ENCODE measurements at regions not wholly inside any gene's neighbourhood (a gene's known extent, or its start where the extent isn't known, plus 50 kb on each side); places are given as distances from the start of the nearest gene placed in this dataset.

DNA sequence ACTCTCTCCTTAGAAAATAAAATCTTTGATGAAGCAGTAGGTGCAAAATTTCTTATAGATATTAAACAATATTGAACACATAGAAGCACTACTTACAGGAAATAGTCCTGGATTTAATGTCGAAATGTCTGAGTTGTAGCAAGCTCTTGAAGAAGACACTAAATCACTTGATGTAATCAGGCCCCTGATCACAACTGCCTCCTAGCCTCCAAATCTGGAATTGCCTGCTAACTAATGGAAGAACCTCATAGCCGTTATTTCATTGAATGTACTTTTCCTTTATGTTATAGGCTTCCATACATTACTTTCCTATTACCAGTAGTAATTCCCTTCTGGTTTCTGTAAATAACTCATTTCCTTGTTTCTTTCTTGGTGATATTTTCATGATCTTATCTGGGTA lies 675.7 kb upstream of the CHRM3 start:
- Histone ChIP-seq H3K4me3 (ENCODE audit: low read depth in 1 of 3, low read length in 3 of 3) (no peak overlapping the region), H3K9ac (ENCODE audit: low read depth in 1 of 2, low read length in 2 of 2) (no peak overlapping the region), H3K9me3 (ENCODE audit: control insufficient read depth in 4 of 4, low read length in 3 of 4) (no peaks in the 10 kb centered on the region), H3K4me1 (ENCODE audit: control insufficient read depth in 4 of 4, insufficient read depth in 4 of 4, low read length in 3 of 4) (no peaks in the 10 kb centered on the region), H3K36me3 (ENCODE audit: control insufficient read depth in 4 of 4, insufficient read depth in 3 of 4, low read depth in 1 of 4, low read length in 3 of 4) (no peaks in the 10 kb centered on the region), H3K27ac (ENCODE audit: low read depth in 1 of 2, low read length in 2 of 2) (no peak overlapping the region), H3K27me3 (ENCODE audit: control insufficient read depth in 4 of 4, insufficient read depth in 4 of 4, low read length in 3 of 4) (peaks cover 0 to 5% (median 0%) of the 10 kb centered on the region in 4 donors)
- TF ChIP-seq EGR1 (IDR thresholded peaks at IDR 0.05; ENCODE audit: low read depth in 2 of 2) (no peak), RXRA (IDR thresholded peaks at IDR 0.05) (no peak), NR2F2 (IDR thresholded peaks at IDR 0.05) (no peak), YY1 (IDR thresholded peaks at IDR 0.05) (no peak), HNF4G (IDR thresholded peaks at IDR 0.05) (no peak), RAD21 (IDR thresholded peaks at IDR 0.05) (no peak), FOXA2 (IDR thresholded peaks at IDR 0.05) (no peak), JUND (IDR thresholded peaks at IDR 0.05) (no peak), TAF1 (conservative IDR thresholded peaks at IDR 0.05) (no peak), SP1 (IDR thresholded peaks at IDR 0.05) (no peak), FOXA1 (IDR thresholded peaks at IDR 0.05) (no peak), GABPA (IDR thresholded peaks at IDR 0.05 in 1 of 2, conservative IDR thresholded peaks at IDR 0.05 in 1 of 2) (no peak), HNF4A (conservative IDR thresholded peaks at IDR 0.05) (no peak)
- TF ChIP-seq, protein P1, sequence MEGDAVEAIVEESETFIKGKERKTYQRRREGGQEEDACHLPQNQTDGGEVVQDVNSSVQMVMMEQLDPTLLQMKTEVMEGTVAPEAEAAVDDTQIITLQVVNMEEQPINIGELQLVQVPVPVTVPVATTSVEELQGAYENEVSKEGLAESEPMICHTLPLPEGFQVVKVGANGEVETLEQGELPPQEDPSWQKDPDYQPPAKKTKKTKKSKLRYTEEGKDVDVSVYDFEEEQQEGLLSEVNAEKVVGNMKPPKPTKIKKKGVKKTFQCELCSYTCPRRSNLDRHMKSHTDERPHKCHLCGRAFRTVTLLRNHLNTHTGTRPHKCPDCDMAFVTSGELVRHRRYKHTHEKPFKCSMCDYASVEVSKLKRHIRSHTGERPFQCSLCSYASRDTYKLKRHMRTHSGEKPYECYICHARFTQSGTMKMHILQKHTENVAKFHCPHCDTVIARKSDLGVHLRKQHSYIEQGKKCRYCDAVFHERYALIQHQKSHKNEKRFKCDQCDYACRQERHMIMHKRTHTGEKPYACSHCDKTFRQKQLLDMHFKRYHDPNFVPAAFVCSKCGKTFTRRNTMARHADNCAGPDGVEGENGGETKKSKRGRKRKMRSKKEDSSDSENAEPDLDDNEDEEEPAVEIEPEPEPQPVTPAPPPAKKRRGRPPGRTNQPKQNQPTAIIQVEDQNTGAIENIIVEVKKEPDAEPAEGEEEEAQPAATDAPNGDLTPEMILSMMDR (IDR thresholded peaks at IDR 0.05; ENCODE audit: low read depth, low read length, missing input control) = no peak
- TF ChIP-seq, protein P2, sequence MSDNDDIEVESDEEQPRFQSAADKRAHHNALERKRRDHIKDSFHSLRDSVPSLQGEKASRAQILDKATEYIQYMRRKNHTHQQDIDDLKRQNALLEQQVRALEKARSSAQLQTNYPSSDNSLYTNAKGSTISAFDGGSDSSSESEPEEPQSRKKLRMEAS (IDR thresholded peaks at IDR 0.05) = no peak
- TF ChIP-seq, protein P3, sequence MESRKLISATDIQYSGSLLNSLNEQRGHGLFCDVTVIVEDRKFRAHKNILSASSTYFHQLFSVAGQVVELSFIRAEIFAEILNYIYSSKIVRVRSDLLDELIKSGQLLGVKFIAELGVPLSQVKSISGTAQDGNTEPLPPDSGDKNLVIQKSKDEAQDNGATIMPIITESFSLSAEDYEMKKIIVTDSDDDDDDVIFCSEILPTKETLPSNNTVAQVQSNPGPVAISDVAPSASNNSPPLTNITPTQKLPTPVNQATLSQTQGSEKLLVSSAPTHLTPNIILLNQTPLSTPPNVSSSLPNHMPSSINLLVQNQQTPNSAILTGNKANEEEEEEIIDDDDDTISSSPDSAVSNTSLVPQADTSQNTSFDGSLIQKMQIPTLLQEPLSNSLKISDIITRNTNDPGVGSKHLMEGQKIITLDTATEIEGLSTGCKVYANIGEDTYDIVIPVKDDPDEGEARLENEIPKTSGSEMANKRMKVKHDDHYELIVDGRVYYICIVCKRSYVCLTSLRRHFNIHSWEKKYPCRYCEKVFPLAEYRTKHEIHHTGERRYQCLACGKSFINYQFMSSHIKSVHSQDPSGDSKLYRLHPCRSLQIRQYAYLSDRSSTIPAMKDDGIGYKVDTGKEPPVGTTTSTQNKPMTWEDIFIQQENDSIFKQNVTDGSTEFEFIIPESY (IDR thresholded peaks at IDR 0.05) = no peak
- TF ChIP-seq, protein P4, sequence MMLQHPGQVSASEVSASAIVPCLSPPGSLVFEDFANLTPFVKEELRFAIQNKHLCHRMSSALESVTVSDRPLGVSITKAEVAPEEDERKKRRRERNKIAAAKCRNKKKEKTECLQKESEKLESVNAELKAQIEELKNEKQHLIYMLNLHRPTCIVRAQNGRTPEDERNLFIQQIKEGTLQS (IDR thresholded peaks at IDR 0.05) = no peak
- TF ChIP-seq, protein P5, sequence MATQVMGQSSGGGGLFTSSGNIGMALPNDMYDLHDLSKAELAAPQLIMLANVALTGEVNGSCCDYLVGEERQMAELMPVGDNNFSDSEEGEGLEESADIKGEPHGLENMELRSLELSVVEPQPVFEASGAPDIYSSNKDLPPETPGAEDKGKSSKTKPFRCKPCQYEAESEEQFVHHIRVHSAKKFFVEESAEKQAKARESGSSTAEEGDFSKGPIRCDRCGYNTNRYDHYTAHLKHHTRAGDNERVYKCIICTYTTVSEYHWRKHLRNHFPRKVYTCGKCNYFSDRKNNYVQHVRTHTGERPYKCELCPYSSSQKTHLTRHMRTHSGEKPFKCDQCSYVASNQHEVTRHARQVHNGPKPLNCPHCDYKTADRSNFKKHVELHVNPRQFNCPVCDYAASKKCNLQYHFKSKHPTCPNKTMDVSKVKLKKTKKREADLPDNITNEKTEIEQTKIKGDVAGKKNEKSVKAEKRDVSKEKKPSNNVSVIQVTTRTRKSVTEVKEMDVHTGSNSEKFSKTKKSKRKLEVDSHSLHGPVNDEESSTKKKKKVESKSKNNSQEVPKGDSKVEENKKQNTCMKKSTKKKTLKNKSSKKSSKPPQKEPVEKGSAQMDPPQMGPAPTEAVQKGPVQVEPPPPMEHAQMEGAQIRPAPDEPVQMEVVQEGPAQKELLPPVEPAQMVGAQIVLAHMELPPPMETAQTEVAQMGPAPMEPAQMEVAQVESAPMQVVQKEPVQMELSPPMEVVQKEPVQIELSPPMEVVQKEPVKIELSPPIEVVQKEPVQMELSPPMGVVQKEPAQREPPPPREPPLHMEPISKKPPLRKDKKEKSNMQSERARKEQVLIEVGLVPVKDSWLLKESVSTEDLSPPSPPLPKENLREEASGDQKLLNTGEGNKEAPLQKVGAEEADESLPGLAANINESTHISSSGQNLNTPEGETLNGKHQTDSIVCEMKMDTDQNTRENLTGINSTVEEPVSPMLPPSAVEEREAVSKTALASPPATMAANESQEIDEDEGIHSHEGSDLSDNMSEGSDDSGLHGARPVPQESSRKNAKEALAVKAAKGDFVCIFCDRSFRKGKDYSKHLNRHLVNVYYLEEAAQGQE (IDR thresholded peaks at IDR 0.05) = no peak
- 65% methylated on average over 2 of the region's 2 CpGs for WGBS
- no peak for DNase-seq (ENCODE audit: low spot score)
